Naive thymus-derived CD4-positive, alpha-beta T cell (primary cell): ENCODE measurements at regions not wholly inside any gene's neighbourhood (a gene's known extent, or its start where the extent isn't known, plus 50 kb on each side); places are given as distances from the start of the nearest gene placed in this dataset.
A peak's percentile ranks its signal among the peaks of the same experiment; 100 is the strongest.

Experiments used
- ATAC-seq: fragments of 150-1000 bp; cut with Tn5 transposase; 2 replicates; pipeline ENCODE4 v1.10.0; 2021; ENCODE audit warnings: mild to moderate bottlenecking, moderate library complexity
- CTCF ChIA-PET: fragments of 350-600 bp; sonication (Branson Sonifier 250); formaldehyde crosslinking; loops from one replicate; lab custom pipeline; 2021; ENCODE audit warnings: antibody characterized with exemption; lab: Charles Lee
- POLR2A ChIA-PET: fragments of 350-600 bp; sonication (Branson Sonifier 250); formaldehyde crosslinking; loops from one replicate; lab custom pipeline; 2021; ENCODE audit warnings: antibody characterized with exemption, inconsistent platforms; lab: Charles Lee
- DNase-seq, 9 donors: peaks; one replicate each; pipeline versions ENCODE4 v3.0.0 to v3.0.0-alpha.2; 2020 to 2022; ENCODE audit warnings: mixed read lengths in 1 of 9
- H3K27ac ChIP-seq: one replicate; pipeline ENCODE4 v1.7.0; 2013; ENCODE audit warnings: mild to moderate bottlenecking, low read depth, low read length, moderate library complexity
- H3K27me3 ChIP-seq, 2 donors: one replicate each; pipeline ENCODE4 v1.7.0; 2013; ENCODE audit warnings: low read length in 2 of 2, mild to moderate bottlenecking in 2 of 2, moderate library complexity in 2 of 2; ENCODE audit not compliant: control insufficient read depth in 2 of 2, insufficient read depth in 2 of 2
- H3K36me3 ChIP-seq, 3 experiments: 1 replicate in 2 of 3; 2 replicates in 1 of 3; pipeline ENCODE4 v1.7.0; 2013; ENCODE audit warnings: low read length in 3 of 3, mild to moderate bottlenecking in 3 of 3, moderate library complexity in 1 of 3; ENCODE audit not compliant: insufficient read depth in 3 of 3, control insufficient read depth in 2 of 3
- H3K4me1 ChIP-seq, 2 donors: one replicate each; pipeline ENCODE4 v1.7.0; 2013; ENCODE audit warnings: low read length in 2 of 2, mild to moderate bottlenecking in 2 of 2, moderate library complexity in 1 of 2; ENCODE audit not compliant: control insufficient read depth in 2 of 2, insufficient read depth in 2 of 2
- H3K4me3 ChIP-seq: 2 replicates; pipeline ENCODE4 v1.7.0; 2013; ENCODE audit warnings: mild to moderate bottlenecking, low read length
- H3K9me3 ChIP-seq, 3 experiments: 1 replicate in 2 of 3; 2 replicates in 1 of 3; pipeline ENCODE4 v1.7.0; 2013; ENCODE audit warnings: low read length in 3 of 3; ENCODE audit not compliant: control insufficient read depth in 2 of 3
- H3K27ac Mint-ChIP-seq, 9 donors: one replicate each; pipeline ENCODE4 v1.8.0; 2020 to 2022; ENCODE audit warnings: mixed read lengths in 9 of 9, mild to moderate bottlenecking in 8 of 9, moderate library complexity in 5 of 9, inconsistent platforms in 2 of 9
- H3K27me3 Mint-ChIP-seq, 5 donors: one replicate each; pipeline ENCODE4 v1.8.0; 2021 to 2022; ENCODE audit warnings: mixed read lengths in 5 of 5, mild to moderate bottlenecking in 1 of 5
- H3K36me3 Mint-ChIP-seq, 5 donors: one replicate each; pipeline ENCODE4 v1.8.0; 2020 to 2022; ENCODE audit warnings: mixed read lengths in 5 of 5, mild to moderate bottlenecking in 3 of 5, inconsistent platforms in 1 of 5
- H3K4me1 Mint-ChIP-seq, 7 donors: one replicate each; pipeline ENCODE4 v1.8.0; 2020 to 2022; ENCODE audit warnings: mixed read lengths in 7 of 7, mild to moderate bottlenecking in 3 of 7, inconsistent platforms in 1 of 7
- H3K4me3 Mint-ChIP-seq, 10 donors: one replicate each; pipeline ENCODE4 v1.8.0; 2020 to 2022; ENCODE audit warnings: mild to moderate bottlenecking in 10 of 10, mixed read lengths in 10 of 10, moderate library complexity in 6 of 10, inconsistent platforms in 2 of 10
- H3K9me3 Mint-ChIP-seq, 11 donors: one replicate each; pipeline ENCODE4 v1.8.0; 2020 to 2022; ENCODE audit warnings: mixed read lengths in 11 of 11, mild to moderate bottlenecking in 4 of 11, inconsistent platforms in 1 of 11, moderate library complexity in 1 of 11
- intact Hi-C, 2 donors: fragments of 100-400 bp; cut with micrococcal nuclease; formaldehyde crosslinking; loops; one replicate each; pipeline ENCODE4 v1.15.1; 2023

DNA sequence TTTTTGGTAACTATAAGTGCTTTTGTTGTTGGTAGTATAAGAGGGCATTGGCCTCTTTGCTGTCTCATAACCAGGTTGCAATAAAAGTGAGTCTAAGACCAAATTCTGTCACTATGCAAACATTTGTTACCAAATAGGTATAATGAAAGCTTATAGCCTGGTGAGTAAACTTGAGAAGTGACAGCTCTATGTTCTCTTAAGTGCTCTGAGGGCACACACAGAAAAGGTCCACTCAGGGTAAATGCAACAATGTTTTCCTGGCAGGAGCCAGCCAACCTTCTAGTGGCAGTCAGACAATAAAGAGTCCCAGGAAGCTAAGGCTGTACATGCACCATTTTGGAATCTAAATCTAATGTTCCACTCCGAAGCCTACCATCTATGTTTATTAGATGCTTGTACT lies 262.1 kb upstream of the TGFBR2 start:
- Mint-ChIP-seq H3K27me3 (no peaks in the 10 kb centered on the region), H3K9me3 (peaks cover 0 to 3% (median 0%) of the 10 kb centered on the region in 11 donors), H3K4me1 (peaks cover 18 to 56% (median 47%) of the 10 kb centered on the region in 7 donors), H3K27ac (no peak overlapping the region), H3K4me3 (no peak overlapping the region), H3K36me3 (peaks cover 0 to 10% (median 0%) of the 10 kb centered on the region in 5 donors)
- CTCF ChIA-PET, result interaction anchor here (0.9 kb wide), 1 partner anchor 11 kb away, joined by 3 read pairs; no protein-coding TSS in a partner anchor
- H3K4me1 ChIP-seq, result peaks cover 6 to 23% of the 10 kb centered on the region in 2 donors
- H3K36me3 ChIP-seq, result no peaks in the 10 kb centered on the region
- H3K27ac ChIP-seq, result no peak overlapping the region
- no peaks in the 10 kb centered on the region for H3K27me3 ChIP-seq
- POLR2A ChIA-PET, result interaction anchor here (0.6 to 1.1 kb wide), 3 partner anchors 10 to 95 kb away, joined by 3 to 5 read pairs (median 4); no protein-coding TSS in a partner anchor
- ATAC-seq (no peak), DNase-seq (no peak)
- no peak overlapping the region for H3K4me3 ChIP-seq
- no peaks in the 10 kb centered on the region for H3K9me3 ChIP-seq
- intact Hi-C loops, result no loop called here

DNA sequence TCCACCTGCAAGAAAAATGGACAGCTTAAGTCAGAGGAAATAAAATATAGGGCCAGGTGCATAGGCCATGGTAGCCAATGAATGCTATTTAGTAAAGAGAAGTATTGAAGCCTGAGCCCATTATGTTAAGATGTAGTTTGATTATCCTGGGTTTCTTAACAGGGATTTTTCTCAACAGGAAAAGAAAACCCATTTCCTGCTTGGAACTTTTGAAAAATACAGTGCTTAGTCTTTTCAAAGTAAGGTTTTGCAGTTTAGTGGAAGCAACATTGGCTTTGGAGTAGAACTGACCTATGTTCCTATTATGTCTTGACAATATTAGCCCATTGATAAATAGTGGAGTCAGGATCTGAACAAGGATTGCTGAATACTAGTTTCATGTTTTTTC lies 259.5 kb upstream of the TGFBR2 start:
- Histone ChIP-seq H3K4me3 (no peak overlapping the region), H3K4me1 (peaks cover 6 to 39% of the 10 kb centered on the region in 2 donors), H3K9me3 (no peaks in the 10 kb centered on the region), H3K36me3 (no peaks in the 10 kb centered on the region), H3K27ac (no peak overlapping the region), H3K27me3 (no peaks in the 10 kb centered on the region)
- peak overlapping the region in 1 of 10 donors; percentile 64 for H3K4me3 Mint-ChIP-seq
- H3K9me3 Mint-ChIP-seq, result peaks cover 0 to 4% (median 0%) of the 10 kb centered on the region in 11 donors
- H3K4me1 Mint-ChIP-seq, result peaks cover 36 to 76% (median 66%) of the 10 kb centered on the region in 7 donors
- H3K36me3 Mint-ChIP-seq, result peaks cover 0 to 4% (median 0%) of the 10 kb centered on the region in 5 donors
- no peak for DNase-seq
- intact Hi-C loops, result loop anchor here (1.0 to 5.0 kb wide), 6 partner anchors 7 to 260 kb away; partner anchors contain the start of gene TGFBR2 (in 1 of the 2)
- H3K27me3 Mint-ChIP-seq, result peaks cover 0 to 11% (median 0%) of the 10 kb centered on the region in 5 donors
- ATAC-seq, result no peak
- ChIA-PET POLR2A (no interaction called here), CTCF (no interaction called here)
- H3K27ac Mint-ChIP-seq, result no peak overlapping the region

DNA sequence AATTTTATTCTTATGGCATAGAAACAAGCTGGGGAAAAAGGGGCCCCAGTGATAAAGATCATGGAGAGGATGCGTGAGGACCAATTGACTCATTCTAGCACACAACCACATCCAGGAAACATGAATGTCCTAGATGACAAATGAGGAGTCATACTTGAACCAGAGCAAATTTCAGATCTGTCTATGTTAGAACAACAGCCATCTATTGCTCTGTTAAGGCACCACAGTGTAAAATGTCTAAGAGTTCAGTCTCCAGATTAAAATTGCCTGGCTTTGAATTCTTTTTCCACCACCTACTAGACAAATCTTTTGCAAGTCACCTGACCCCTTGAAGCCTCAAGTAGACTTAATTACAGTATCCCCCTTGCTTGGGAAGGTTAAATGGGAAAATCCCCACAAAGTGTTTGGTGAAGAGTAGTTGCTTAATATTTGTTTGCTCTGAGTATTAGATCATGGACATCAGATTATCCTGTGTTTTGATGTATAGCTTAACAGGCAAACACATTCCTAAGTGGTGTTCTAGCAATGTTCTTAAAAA lies 258.7 kb upstream of the TGFBR2 start:
- peaks cover 0 to 4% (median 0%) of the 10 kb centered on the region in 11 donors for H3K9me3 Mint-ChIP-seq
- POLR2A ChIA-PET, result interaction anchor here (0.5 kb wide), 1 partner anchor 263 kb away, joined by 3 read pairs; no protein-coding TSS in a partner anchor
- intact Hi-C loops, result loop anchor here in 1 of 2 donors (1.0 to 5.0 kb wide), 5 partner anchors 8 to 259 kb away; partner anchors contain the start of gene TGFBR2
- DNase-seq (peak in 6 of 9 donors; percentile 11 to 48 (median 32)), ATAC-seq (peak; percentile 54)
- no peaks in the 10 kb centered on the region for H3K36me3 ChIP-seq
- H3K36me3 Mint-ChIP-seq, result peaks cover 0 to 5% (median 0%) of the 10 kb centered on the region in 5 donors
- no peaks in the 10 kb centered on the region for H3K27me3 ChIP-seq
- no peaks in the 10 kb centered on the region for H3K9me3 ChIP-seq
- H3K4me1 ChIP-seq, result peaks cover 15 to 47% of the 10 kb centered on the region in 2 donors
- H3K27me3 Mint-ChIP-seq, result peaks cover 0 to 17% (median 0%) of the 10 kb centered on the region in 5 donors
- peak overlapping the region in 6 of 10 donors; percentile 5 to 70 (median 32) for H3K4me3 Mint-ChIP-seq
- H3K27ac ChIP-seq, result no peak overlapping the region
- H3K4me1 Mint-ChIP-seq, result peaks cover 40 to 82% (median 71%) of the 10 kb centered on the region in 7 donors
- no peak overlapping the region for H3K4me3 ChIP-seq
- H3K27ac Mint-ChIP-seq, result peak overlapping the region in 5 of 9 donors; percentile 33 to 80 (median 76)
- CTCF ChIA-PET, result interaction anchor here (0.8 kb wide), 1 partner anchor 28 kb away, joined by 3 read pairs; no protein-coding TSS in a partner anchor

DNA sequence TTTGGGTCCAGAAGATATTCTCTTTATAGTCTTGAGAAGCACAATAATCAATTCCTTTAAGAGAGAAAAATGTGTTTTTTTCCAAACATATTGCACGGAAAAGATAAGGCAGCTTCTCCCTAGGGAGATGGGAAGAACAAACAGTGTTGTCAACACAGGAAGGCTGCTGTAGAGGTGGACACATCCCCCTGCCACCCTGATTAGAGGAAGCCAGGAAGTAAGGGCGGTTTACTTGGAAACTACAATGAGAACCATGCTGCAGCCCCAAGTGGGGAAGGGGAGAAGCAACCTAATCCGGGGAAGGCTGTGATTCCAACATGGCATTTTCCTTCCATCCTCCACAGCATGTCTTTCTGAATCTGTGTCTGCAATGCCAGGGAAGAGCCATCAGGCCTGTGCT lies 256.9 kb upstream of the TGFBR2 start:
- intact Hi-C loops, result loop anchor here in 1 of 2 donors (5.0 kb wide), 2 partner anchors 62 to 102 kb away; no protein-coding TSS in a partner anchor
- H3K9me3 Mint-ChIP-seq, result peaks cover 0 to 4% (median 0%) of the 10 kb centered on the region in 11 donors
- ChIA-PET POLR2A (interaction anchor here (0.6 to 1.2 kb wide), 7 partner anchors 10 to 302 kb away, joined by 3 read pairs; no protein-coding TSS in a partner anchor), CTCF (interaction anchor here (1.0 to 2.3 kb wide), 4 partner anchors 11 to 291 kb away, joined by 3 to 7 read pairs (median 4); no protein-coding TSS in a partner anchor)
- Histone ChIP-seq H3K9me3 (no peaks in the 10 kb centered on the region), H3K27ac (no peak overlapping the region), H3K4me3 (no peak overlapping the region), H3K36me3 (no peaks in the 10 kb centered on the region), H3K4me1 (peaks cover 29 to 61% of the 10 kb centered on the region in 2 donors), H3K27me3 (no peaks in the 10 kb centered on the region)
- H3K4me3 Mint-ChIP-seq, result peak overlapping the region in 6 of 10 donors; percentile 17 to 74 (median 32)
- peaks cover 50 to 96% (median 86%) of the 10 kb centered on the region in 7 donors for H3K4me1 Mint-ChIP-seq
- DNase-seq, result no peak
- H3K27ac Mint-ChIP-seq, result peak overlapping the region in 2 of 9 donors; percentile 5 to 68
- peaks cover 0 to 5% (median 0%) of the 10 kb centered on the region in 5 donors for H3K36me3 Mint-ChIP-seq
- no peak for ATAC-seq
- peaks cover 0 to 20% (median 0%) of the 10 kb centered on the region in 5 donors for H3K27me3 Mint-ChIP-seq

DNA sequence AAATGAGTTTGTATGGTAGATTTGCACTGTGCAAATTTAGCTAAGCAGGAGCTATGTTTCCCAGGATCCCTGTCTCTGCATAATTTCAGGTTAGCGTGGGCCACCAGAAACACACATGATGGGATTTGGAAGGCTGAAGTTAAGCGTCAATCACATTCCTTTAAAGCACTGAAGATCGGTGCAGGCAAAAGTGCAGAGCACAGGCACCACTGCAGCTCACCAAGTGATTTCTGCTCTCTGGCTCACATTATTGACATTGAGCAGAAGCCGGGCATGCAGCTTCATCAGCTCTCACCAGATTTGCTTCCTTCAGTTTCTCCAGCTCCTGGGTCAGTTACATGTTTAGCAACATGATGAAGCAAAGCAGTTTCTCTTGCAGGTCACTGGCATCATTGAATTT lies 256.4 kb upstream of the TGFBR2 start:
- H3K27ac ChIP-seq, result no peak overlapping the region
- H3K36me3 ChIP-seq, result no peaks in the 10 kb centered on the region
- intact Hi-C loops, result loop anchor here (5.0 to 10.0 kb wide), 6 partner anchors 87 to 1755 kb away; partner anchors contain the start of genes STT3B (in 2 of the 2) and GPD1L (in 1 of the 2)
- H3K9me3 ChIP-seq, result no peaks in the 10 kb centered on the region
- H3K4me3 Mint-ChIP-seq, result peak overlapping the region in 3 of 10 donors; percentile 25 to 74 (median 46)
- H3K27ac Mint-ChIP-seq, result peak overlapping the region in 2 of 9 donors; percentile 17 to 68
- H3K9me3 Mint-ChIP-seq, result peaks cover 0 to 2% (median 0%) of the 10 kb centered on the region in 11 donors
- no peak for DNase-seq
- no peak overlapping the region for H3K4me3 ChIP-seq
- ChIA-PET POLR2A (interaction anchor here (0.9 to 1.1 kb wide), 5 partner anchors 11 to 301 kb away, joined by 3 read pairs; no protein-coding TSS in a partner anchor), CTCF (interaction anchor here (2.3 kb wide), 1 partner anchor 30 kb away, joined by 7 read pairs; no protein-coding TSS in a partner anchor)
- peaks cover 34 to 66% of the 10 kb centered on the region in 2 donors for H3K4me1 ChIP-seq
- no peaks in the 10 kb centered on the region for H3K27me3 ChIP-seq
- peaks cover 0 to 5% (median 0%) of the 10 kb centered on the region in 5 donors for H3K36me3 Mint-ChIP-seq
- no peak for ATAC-seq
- peaks cover 54 to 99% (median 91%) of the 10 kb centered on the region in 7 donors for H3K4me1 Mint-ChIP-seq
- peaks cover 0 to 24% (median 0%) of the 10 kb centered on the region in 5 donors for H3K27me3 Mint-ChIP-seq

DNA sequence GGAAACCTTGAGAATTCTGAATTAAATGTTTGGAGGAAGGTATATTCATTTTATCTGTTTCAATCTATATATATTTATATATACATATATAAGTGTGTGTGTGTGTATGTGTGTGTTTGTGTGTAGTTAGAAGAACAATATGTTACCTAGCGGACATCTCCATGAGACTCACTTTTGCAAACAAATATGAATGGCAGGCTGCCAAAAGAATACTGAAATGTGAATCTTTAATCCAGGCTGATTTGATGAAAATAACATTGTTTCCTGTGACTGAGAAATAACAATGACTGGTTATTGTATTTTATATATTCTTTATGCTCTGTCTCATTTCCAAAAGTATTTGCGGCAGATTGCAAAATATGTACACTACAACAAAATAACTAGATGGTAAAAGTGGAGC lies 255.5 kb upstream of the TGFBR2 start:
- ChIA-PET CTCF (no interaction called here), POLR2A (no interaction called here)
- Histone ChIP-seq H3K27ac (no peak overlapping the region), H3K36me3 (no peaks in the 10 kb centered on the region), H3K27me3 (no peaks in the 10 kb centered on the region), H3K4me3 (no peak overlapping the region), H3K9me3 (no peaks in the 10 kb centered on the region), H3K4me1 (peaks cover 43 to 75% of the 10 kb centered on the region in 2 donors)
- intact Hi-C loops, result loop anchor here (5.0 to 10.0 kb wide), 6 partner anchors 86 to 1754 kb away; partner anchors contain the start of genes STT3B (in 2 of the 2) and GPD1L (in 1 of the 2)
- Mint-ChIP-seq H3K36me3 (peaks cover 0 to 5% (median 0%) of the 10 kb centered on the region in 5 donors), H3K27ac (peak overlapping the region in 3 of 9 donors; percentile 3 to 70 (median 40)), H3K4me3 (peak overlapping the region in 5 of 10 donors; percentile 7 to 74 (median 39)), H3K4me1 (peaks cover 59 to 100% (median 92%) of the 10 kb centered on the region in 7 donors), H3K9me3 (peaks cover 0 to 2% (median 0%) of the 10 kb centered on the region in 11 donors), H3K27me3 (peaks cover 0 to 31% (median 0%) of the 10 kb centered on the region in 5 donors)
- DNase-seq, result no peak
- ATAC-seq, result no peak
